ENCODE measurements at regions not wholly inside any gene's neighbourhood (a gene's known extent, or its start where the extent isn't known, plus 50 kb on each side); places are given as distances from the start of the nearest gene placed in this dataset.

GRCh38 chrX:78437621-78438020 is 110.2 kb upstream of the CYSLTR1 start:
- no peak for DNase-seq
- H3K4me1 Mint-ChIP-seq, result no peaks in the 10 kb centered on the region

GRCh38 chrX:78429172-78429571 is 101.8 kb upstream of the CYSLTR1 start:
- Mint-ChIP-seq H3K4me1 (no peaks in the 10 kb centered on the region), H3K36me3 (no peaks in the 10 kb centered on the region), H3K27ac (no peak overlapping the region), H3K27me3 (no peaks in the 10 kb centered on the region), H3K4me3 (no peak overlapping the region), H3K9me3 (peaks cover 0 to 5% (median 0%) of the 10 kb centered on the region in 7 donors)
- ATAC-seq (ENCODE audit: low read depth in 2 of 2) (no peak), DNase-seq (no peak)

More at GRCh38 chrX:78437621-78438020, 110.2 kb upstream of the CYSLTR1 start:
- no peaks in the 10 kb centered on the region for H3K27me3 Mint-ChIP-seq
- H3K36me3 Mint-ChIP-seq, result no peaks in the 10 kb centered on the region
- no peak overlapping the region for H3K4me3 Mint-ChIP-seq
- ATAC-seq (ENCODE audit: low read depth in 2 of 2), result no peak
- peaks cover 0 to 8% (median 0%) of the 10 kb centered on the region in 7 donors for H3K9me3 Mint-ChIP-seq
- H3K27ac Mint-ChIP-seq, result no peak overlapping the region

- H3K4me1 Mint-ChIP-seq, result no peaks in the 10 kb centered on the region
- DNase-seq (no peak), ATAC-seq (ENCODE audit: low read depth in 2 of 2) (no peak)
- H3K36me3 Mint-ChIP-seq, result peaks cover 0 to 16% of the 10 kb centered on the region in 2 donors
- peaks cover 0 to 5% (median 0%) of the 10 kb centered on the region in 3 donors for H3K27me3 Mint-ChIP-seq
- no peak overlapping the region for H3K4me3 Mint-ChIP-seq
- H3K27ac Mint-ChIP-seq, result no peak overlapping the region
- peaks cover 9 to 38% (median 20%) of the 10 kb centered on the region in 7 donors for H3K9me3 Mint-ChIP-seq
Observed at GRCh38 chrX:78388663-78389062, 61.3 kb upstream of the CYSLTR1 start.

- DNase-seq, result no peak
- H3K36me3 Mint-ChIP-seq, result peaks cover 0 to 16% of the 10 kb centered on the region in 2 donors
- no peak for ATAC-seq (ENCODE audit: low read depth in 2 of 2)
- peaks cover 9 to 38% (median 20%) of the 10 kb centered on the region in 7 donors for H3K9me3 Mint-ChIP-seq
- H3K27me3 Mint-ChIP-seq, result peaks cover 0 to 5% (median 0%) of the 10 kb centered on the region in 3 donors
- H3K4me3 Mint-ChIP-seq, result no peak overlapping the region
- no peak overlapping the region for H3K27ac Mint-ChIP-seq
- no peaks in the 10 kb centered on the region for H3K4me1 Mint-ChIP-seq
Observed at GRCh38 chrX:78387364-78387763, 60.0 kb upstream of the CYSLTR1 start.

- peaks cover 0 to under 1% (median 0%) of the 10 kb centered on the region in 3 donors for H3K4me1 Mint-ChIP-seq
- H3K27ac Mint-ChIP-seq, result no peak overlapping the region
- H3K4me3 Mint-ChIP-seq, result no peak overlapping the region
- ATAC-seq (ENCODE audit: low read depth in 2 of 2) (no peak), DNase-seq (no peak)
- H3K36me3 Mint-ChIP-seq, result peaks cover 0 to 15% of the 10 kb centered on the region in 2 donors
- H3K9me3 Mint-ChIP-seq, result peaks cover 6 to 46% (median 19%) of the 10 kb centered on the region in 7 donors
- H3K27me3 Mint-ChIP-seq, result peaks cover 0 to 5% (median 0%) of the 10 kb centered on the region in 3 donors
Observed at GRCh38 chrX:78384486-78384885, 57.1 kb upstream of the CYSLTR1 start.

- no peaks in the 10 kb centered on the region for H3K27me3 Mint-ChIP-seq
- H3K9me3 Mint-ChIP-seq, result peaks cover 2 to 38% (median 11%) of the 10 kb centered on the region in 7 donors
- ATAC-seq (ENCODE audit: low read depth in 2 of 2), result no peak
- no peak for DNase-seq
- peaks cover 0 to 6% (median 0%) of the 10 kb centered on the region in 3 donors for H3K4me1 Mint-ChIP-seq
- H3K36me3 Mint-ChIP-seq, result peaks cover 0 to 8% of the 10 kb centered on the region in 2 donors
- no peak overlapping the region for H3K4me3 Mint-ChIP-seq
- H3K27ac Mint-ChIP-seq, result no peak overlapping the region
Observed at GRCh38 chrX:78383594-78383993, 56.2 kb upstream of the CYSLTR1 start.

GRCh38 chrX:78378476-78379115 is 51.2 kb upstream of the CYSLTR1 start:
- H3K9me3 Mint-ChIP-seq, result peaks cover 0 to 13% (median 6%) of the 10 kb centered on the region in 7 donors
- H3K27ac Mint-ChIP-seq, result peak overlapping the region in 1 of 6 donors; percentile 20
- DNase-seq (no peak), ATAC-seq (ENCODE audit: low read depth in 2 of 2) (no peak)
- H3K4me1 Mint-ChIP-seq, result peaks cover 0 to 6% (median 0%) of the 10 kb centered on the region in 3 donors
- no peaks in the 10 kb centered on the region for H3K36me3 Mint-ChIP-seq
- H3K27me3 Mint-ChIP-seq, result no peaks in the 10 kb centered on the region
- H3K4me3 Mint-ChIP-seq, result peak overlapping the region in 1 of 8 donors; percentile 13

Measured in naive B cell (primary cell).